MM.1S (cell line): ENCODE measurements at regions not wholly inside any gene's neighbourhood (a gene's known extent, or its start where the extent isn't known, plus 50 kb on each side); places are given as distances from the start of the nearest gene placed in this dataset.

Experiments
- CTCF ChIP-seq: fragments of 300-600 bp; sonication (generic); IDR thresholded peaks from 2 replicates; pipeline ENCODE4 v1.5.1; 2016; ENCODE audit warnings: antibody characterized with exemption, low read length, mixed read lengths
- EZH2 ChIP-seq: fragments of 300-600 bp; sonication (generic); optimal IDR thresholded peaks from 2 replicates; pipeline ENCODE3; 2017; ENCODE audit warnings: low read depth, mild to moderate bottlenecking, antibody characterized with exemption, low read length, mixed read lengths

GRCh38 chr13:103960001-103960400, 893.8 kb upstream of the SLC10A2 start:
- TF ChIP-seq CTCF (no peak), EZH2 (no peak)
